ENCODE measurements at regions not wholly inside any gene's neighbourhood (a gene's known extent, or its start where the extent isn't known, plus 50 kb on each side); places are given as distances from the start of the nearest gene placed in this dataset.

DNA sequence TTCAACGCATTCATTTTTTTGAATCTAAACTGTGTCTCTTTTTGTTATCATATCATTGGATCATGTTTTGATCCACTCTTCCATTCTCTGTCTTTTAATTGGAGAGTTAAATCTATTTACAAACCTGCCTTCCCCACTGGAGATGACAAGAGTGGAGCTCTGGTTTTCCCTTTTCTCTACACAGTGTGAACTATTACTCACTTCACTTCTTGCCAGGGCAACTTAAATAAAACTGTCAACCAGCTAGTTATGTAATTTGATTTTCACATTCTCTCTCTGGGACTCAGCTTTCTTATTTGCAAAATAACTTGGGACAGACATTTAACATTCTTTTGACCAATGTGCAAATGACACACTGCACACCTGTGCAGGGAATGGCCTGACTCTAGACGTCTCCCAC is 230.8 kb upstream of the CST7 start:
- TF ChIP-seq SUZ12 (IDR thresholded peaks at IDR 0.05; ENCODE audit: extremely low read depth, insufficient read depth, insufficient read length) = no peak
- TF ChIP-seq YY1 (IDR thresholded peaks at IDR 0.05; ENCODE audit: insufficient read depth, insufficient read length) = no peak

Measured in NT2/D1 (cell line).